Endothelial cell of umbilical vein (primary cell): ENCODE measurements at regions not wholly inside any gene's neighbourhood (a gene's known extent, or its start where the extent isn't known, plus 50 kb on each side); places are given as distances from the start of the nearest gene placed in this dataset.

Source experiments
- EZH2 ChIP-seq: IDR thresholded peaks from 2 replicates; pipeline ENCODE4 v1.6.1; 2012; ENCODE audit warnings: borderline replicate concordance, low read depth, mild to moderate bottlenecking, moderate library complexity, low read length, inconsistent platforms; ENCODE audit not compliant: severe bottlenecking
- FOS ChIP-seq: IDR thresholded peaks from 2 replicates; pipeline ENCODE4 v1.6.1; 2011; ENCODE audit warnings: mild to moderate bottlenecking, low read length, moderate library complexity, borderline replicate concordance; ENCODE audit not compliant: insufficient read depth
- GATA2 ChIP-seq: IDR thresholded peaks from 2 replicates; pipeline ENCODE4 v1.7.0; 2011; ENCODE audit warnings: low read depth, mild to moderate bottlenecking, moderate library complexity, mixed read lengths, low read length; ENCODE audit not compliant: insufficient read length, insufficient read depth
- JUN ChIP-seq: IDR thresholded peaks from 2 replicates; pipeline ENCODE4 v1.6.1; 2011; ENCODE audit warnings: borderline replicate concordance, low read depth; ENCODE audit not compliant: insufficient read length, insufficient read depth
- MYC ChIP-seq: IDR thresholded peaks from one replicate; pipeline ENCODE4 v1.6.1; 2011; ENCODE audit warnings: mild to moderate bottlenecking, low read depth, low read length
- POLR2A ChIP-seq: IDR thresholded peaks from 2 replicates; pipeline ENCODE4 v1.6.1; 2012; ENCODE audit warnings: low read depth, mild to moderate bottlenecking, control low read depth, low read length
- POLR2AphosphoS5 ChIP-seq: IDR thresholded peaks from 2 replicates; pipeline ENCODE4 v1.6.1; 2012; ENCODE audit warnings: low read depth, mild to moderate bottlenecking, control low read depth, low read length, moderate library complexity; ENCODE audit not compliant: insufficient read depth
- TF ChIP-seq, protein P1 (sequence below), 2 donors: IDR thresholded peaks; 1 replicate in 1 of 2; 2 replicates in 1 of 2; pipeline ENCODE4 v1.5.1; 2011; ENCODE audit warnings: low read length in 2 of 2, mild to moderate bottlenecking in 2 of 2, moderate library complexity in 2 of 2, control low read depth in 1 of 2, inconsistent platforms in 1 of 2, low read depth in 1 of 2; ENCODE audit not compliant: insufficient read depth in 1 of 2; ENCODE audit errors: extremely low read depth in 1 of 2
- TF ChIP-seq, protein P2 (sequence below): IDR thresholded peaks from 2 replicates; pipeline ENCODE4 v1.6.1; 2011; ENCODE audit not compliant: insufficient read depth, insufficient read length

DNA sequence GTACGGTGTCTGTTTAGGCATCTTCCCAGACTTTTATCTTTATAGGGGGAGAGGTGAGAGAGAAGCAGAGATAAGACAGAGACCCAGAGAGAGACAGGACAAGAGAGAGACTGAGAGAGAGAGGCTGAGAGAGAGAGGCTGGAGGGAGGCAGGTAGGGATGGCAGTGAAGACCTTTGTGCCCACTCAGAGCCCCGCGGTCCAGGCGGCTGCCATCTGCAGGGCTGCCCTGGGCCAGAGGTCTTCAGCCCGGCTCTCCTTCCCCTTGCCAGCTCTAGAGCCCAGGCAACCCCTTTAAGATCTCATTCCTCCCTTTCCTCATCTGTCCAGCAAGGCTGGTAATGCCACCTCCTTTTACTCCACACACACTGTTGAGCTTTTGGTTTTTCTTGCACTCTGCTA lies 610.0 kb downstream of the GALR1 start:
- TF ChIP-seq FOS (no peak), POLR2AphosphoS5 (no peak), EZH2 (no peak), POLR2A (no peak), MYC (no peak), GATA2 (no peak), JUN (no peak)
- TF ChIP-seq, protein P1, sequence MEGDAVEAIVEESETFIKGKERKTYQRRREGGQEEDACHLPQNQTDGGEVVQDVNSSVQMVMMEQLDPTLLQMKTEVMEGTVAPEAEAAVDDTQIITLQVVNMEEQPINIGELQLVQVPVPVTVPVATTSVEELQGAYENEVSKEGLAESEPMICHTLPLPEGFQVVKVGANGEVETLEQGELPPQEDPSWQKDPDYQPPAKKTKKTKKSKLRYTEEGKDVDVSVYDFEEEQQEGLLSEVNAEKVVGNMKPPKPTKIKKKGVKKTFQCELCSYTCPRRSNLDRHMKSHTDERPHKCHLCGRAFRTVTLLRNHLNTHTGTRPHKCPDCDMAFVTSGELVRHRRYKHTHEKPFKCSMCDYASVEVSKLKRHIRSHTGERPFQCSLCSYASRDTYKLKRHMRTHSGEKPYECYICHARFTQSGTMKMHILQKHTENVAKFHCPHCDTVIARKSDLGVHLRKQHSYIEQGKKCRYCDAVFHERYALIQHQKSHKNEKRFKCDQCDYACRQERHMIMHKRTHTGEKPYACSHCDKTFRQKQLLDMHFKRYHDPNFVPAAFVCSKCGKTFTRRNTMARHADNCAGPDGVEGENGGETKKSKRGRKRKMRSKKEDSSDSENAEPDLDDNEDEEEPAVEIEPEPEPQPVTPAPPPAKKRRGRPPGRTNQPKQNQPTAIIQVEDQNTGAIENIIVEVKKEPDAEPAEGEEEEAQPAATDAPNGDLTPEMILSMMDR (IDR thresholded peaks at IDR 0.05; ENCODE audit: extremely low read depth in 1 of 2, insufficient read depth in 1 of 2, low read depth in 1 of 2, low read length in 2 of 2): no peak
- TF ChIP-seq, protein P2, sequence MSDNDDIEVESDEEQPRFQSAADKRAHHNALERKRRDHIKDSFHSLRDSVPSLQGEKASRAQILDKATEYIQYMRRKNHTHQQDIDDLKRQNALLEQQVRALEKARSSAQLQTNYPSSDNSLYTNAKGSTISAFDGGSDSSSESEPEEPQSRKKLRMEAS: no peak
